Activated CD4-positive, CD25-positive, alpha-beta regulatory T cell (primary cell): ENCODE measurements at regions not wholly inside any gene's neighbourhood (a gene's known extent, or its start where the extent isn't known, plus 50 kb on each side); places are given as distances from the start of the nearest gene placed in this dataset.

Source experiments
- DNase-seq, 4 experiments: peaks; one replicate each; lab custom pipeline; 2025; lab: John Stamatoyannopoulos, UW

DNA sequence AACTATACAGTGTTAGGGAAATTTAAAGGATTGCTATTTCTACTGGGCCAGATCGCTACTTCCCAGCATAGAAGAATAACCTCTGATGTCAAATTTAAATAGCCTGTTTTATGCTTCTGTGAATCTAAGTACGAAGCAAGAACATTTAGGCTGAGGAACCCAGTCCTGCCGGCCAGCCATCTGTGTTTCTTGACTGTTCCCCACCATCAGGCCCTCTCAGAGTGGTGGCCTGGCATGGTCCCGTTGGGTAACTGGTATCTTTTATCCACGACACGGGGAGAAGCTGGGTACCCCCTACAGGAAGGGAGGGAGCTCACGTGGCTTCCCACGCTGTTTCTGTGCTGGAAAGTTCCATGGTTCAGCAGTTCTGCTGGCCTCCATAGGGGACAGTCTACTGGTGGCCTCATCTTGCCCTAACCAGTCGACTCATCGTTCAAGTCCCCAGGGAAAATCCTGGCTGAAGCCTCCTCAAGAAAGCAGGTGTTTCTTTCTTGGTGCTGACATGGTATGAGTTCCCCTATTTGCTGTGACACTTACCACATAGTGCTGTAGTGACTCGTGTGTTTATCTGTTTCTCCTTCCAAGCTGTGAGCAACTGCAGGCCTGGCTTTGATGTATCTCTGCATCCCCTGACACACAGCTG lies 201.7 kb upstream of the NLRP1 start:
- DNase-seq: no peak

DNA sequence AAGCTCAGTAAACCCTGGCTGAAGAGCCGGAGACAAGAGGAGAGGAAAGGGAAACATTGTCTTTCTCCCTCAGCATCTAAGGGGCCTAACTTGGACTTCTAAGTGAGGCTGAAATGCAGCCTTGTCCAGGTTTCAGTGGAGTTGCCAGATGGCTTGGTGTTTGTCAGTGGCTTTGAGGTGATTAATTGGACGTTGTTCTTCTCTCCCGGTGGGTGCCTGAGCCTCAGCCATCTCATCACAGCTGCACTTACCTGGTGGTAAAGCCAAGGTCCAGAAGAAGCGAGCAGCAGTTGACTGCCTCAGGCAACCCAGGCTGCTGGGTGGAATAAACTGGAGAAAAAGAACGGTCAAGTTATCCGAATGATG lies 202.2 kb upstream of the NLRP1 start:
- no peak for DNase-seq

DNA sequence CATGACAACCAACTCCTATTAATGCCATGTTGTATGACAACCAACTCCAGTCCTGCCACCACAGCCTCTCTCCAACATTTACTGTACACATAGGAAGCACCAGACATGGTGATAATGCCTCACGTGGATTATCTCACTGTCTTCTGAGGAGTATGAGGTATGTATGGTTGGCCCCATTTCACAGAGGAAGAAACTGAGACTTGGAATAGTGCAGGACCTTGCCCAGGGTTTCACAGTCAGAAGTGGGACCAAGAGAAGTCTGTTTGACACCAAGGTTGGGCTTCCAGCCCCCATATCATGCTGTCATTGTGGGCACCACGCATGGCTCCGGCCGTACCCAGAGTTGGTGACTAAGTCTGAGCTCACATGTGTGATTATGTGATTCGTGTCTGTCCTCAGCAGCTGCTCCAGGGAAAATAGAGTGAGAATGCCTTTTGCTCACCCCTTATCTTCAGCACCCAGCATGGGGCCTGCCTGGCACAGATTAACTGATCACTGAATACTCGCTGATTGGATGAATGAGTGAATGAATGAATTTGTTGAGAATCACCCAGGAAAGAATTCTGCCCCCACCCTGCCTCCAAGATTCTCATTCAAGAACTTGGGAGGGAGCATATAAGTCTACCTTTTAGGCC lies 204.1 kb upstream of the NLRP1 start:
- no peak for DNase-seq

DNA sequence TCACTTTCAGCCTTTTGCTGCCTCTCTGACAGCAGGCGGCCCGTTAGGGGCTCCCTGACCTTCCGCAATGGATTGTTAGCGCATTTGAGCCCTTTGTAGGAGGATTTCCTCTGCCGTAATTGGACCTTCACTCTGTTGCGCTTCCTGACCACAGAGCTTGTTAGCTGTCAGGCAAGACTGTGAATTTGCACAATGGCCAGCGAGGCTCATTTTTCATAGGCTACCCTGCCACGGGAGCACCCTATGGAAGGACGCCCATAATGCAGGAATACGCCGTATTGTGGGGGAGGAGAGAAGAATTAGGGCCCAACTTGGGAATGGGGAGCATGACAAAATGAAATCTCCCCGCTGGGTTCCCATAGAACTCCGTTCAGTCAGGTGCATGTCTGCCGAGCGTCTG lies 205.2 kb upstream of the NLRP1 start:
- no peak for DNase-seq

DNA sequence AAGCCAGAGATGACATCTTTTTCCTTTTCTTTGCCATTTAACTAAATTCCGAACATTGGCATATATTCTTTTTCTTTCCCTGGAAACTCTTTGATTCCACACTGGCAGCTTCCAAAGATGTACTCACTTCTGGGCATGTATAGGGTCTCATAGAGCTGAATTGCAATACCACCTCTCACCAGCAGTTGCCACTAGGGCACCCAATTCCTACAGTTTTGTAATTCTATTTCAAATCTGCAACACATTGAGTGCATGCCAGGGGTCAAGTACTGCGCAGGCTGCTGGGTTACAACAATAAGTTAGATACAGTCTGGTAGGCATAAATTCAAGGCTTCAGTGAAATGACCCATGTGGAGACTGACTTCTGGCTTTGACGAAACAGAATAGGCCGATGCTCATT lies 208.8 kb upstream of the NLRP1 start:
- no peak for DNase-seq

DNA sequence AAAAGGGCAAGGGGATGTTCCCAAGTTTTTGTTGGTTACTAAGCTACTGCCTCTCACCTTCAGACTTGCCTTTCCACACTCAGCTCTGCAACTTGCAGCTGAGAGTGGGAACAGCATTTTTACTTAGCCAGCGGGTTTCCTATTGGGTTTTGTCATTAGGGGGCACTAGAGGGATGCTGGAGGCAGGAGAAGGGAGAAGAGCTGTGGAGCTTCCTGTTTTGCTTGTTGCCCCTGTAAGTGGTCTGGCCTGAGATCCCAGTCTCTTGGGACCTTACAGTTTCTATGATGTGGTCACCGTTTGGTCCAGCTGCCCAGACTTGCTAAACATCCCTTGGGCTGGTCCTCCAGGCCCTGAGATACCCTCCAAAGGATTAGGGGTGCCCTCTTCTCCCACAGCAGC lies 209.6 kb upstream of the NLRP1 start:
- no peak for DNase-seq

DNA sequence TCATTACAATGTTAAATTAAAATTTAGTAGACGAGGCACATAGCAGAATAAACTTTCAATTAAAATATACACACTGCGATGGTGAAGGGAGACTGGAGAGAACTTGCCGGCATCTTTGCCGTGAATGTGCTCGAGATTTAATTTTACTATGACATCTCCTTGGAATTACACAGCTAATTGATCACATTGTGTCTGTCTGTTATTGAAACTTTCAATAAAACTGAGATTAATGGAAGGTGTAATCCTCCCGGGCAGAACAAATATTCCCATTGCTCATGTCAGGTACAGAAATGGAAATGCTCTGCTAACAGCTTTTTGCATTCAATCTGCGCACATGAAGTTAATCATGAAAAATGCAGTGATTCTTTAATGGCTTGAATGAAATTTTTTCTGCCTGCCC lies 210.1 kb upstream of the NLRP1 start:
- DNase-seq: no peak

DNA sequence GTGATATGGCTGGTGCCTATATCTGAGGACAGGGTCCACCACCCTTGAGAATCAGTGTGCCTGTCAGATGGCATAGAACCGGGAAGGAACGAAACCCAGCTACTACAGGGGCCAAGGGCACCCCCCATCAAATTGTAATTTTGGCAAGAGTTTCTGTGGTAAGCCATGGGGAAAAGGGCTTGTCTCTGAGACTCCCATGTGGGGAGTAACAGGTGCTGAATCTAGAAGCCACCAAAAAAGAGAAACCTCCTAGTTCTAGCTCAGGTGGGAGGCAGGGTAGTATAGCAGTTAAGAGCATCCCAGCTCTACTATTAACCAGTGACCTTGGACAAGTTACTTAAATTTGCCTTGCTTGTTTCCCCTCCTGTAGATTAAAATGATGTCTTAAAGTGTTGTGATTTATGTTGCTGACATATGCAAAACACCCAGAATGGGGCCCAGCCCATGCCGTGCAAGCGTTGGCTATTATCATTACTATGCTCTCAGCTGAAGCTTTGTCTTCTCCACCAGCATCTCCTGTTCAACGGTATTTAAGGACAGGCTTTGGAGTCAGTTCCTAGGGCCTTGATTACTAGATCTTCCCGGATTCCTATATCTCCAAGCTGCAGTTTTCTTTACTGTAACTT lies 210.7 kb upstream of the NLRP1 start:
- no peak for DNase-seq

DNA sequence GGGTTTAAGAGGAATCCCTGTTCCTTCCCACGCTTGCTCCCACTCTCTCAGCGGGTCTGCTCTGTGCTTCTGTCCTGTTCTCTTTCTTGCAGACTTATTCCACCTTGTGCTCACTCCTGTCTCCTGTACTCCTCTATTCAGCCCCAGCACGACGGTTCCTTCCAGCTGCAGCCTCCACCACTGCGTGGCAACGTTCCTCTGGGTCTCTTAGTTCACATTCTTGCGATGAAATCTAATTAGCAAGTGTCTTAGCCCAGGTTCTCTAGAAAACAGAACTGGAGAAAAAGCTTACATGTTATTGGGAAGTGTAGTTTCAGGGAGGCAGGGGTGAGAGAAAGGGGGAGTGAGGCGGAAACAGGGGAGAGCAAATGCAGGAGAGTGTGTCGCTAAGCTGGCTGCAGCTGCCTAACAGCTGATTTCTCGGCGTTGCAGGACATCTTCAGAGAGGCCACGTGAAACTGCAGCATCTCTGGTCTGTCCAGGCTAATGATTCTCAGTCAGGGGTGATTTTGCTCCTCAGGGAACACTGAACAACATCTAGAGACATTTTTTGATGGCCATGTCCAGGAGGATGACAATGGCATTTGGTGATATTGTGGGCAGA lies 213.2 kb upstream of the NLRP1 start:
- DNase-seq: no peak

DNA sequence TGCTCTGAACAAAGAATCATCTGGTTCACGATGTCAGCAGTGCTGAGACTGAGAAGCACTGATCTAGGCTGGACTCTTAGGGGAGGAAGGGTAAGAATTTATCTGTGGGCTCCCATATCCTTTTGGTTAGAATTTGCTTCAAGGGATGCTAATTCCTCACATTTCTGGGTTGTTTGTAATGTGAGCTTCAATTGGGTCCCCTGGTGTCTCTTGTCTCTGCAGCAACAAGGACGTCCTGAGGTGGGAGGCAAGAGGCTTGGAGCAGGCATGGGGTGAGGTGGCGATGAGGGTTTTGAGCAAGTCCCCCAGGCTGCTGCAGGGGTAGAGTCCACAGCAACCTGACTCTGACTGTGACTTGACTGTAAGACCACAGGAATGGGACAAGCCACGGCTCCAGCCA lies 213.8 kb upstream of the NLRP1 start:
- DNase-seq: no peak

DNA sequence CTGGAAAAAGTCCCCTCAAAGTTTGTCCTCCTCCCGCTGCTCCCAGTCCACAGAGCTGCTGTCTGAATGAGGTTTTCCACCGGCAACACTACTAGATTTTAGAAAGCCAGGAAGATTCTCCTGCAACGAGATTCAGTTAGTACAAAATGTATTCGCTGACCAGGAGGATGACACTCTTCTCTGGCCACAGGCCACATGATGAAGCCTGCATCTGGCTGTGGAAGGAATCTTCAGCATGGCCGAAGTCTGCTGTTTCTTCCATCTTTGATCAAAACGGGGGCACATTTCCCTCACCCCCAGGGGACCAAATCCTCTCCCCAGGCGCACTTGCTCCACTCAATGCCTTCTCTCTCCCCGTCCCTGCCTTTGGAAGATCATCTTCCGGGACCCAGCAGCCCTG lies 215.8 kb upstream of the NLRP1 start:
- DNase-seq: no peak

DNA sequence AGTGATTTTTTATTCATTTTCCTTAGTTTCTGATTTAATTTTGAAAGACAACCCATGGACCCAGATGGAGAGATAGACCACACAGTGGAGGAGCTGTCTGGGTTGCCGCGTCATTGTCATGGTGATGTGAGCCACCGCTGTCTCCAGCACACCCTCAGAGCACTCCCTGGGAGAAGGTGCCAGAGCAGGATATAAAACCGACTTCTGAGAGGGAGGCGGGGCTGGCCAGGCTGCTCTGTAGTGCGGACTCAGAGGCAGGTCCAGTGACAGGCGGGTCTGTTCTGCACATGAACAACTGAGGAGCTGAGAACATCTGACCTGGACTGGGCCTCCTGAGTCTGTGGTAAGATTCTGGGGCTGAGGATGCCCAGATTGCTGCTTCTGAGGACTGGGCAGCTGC lies 216.3 kb upstream of the NLRP1 start:
- no peak for DNase-seq

DNA sequence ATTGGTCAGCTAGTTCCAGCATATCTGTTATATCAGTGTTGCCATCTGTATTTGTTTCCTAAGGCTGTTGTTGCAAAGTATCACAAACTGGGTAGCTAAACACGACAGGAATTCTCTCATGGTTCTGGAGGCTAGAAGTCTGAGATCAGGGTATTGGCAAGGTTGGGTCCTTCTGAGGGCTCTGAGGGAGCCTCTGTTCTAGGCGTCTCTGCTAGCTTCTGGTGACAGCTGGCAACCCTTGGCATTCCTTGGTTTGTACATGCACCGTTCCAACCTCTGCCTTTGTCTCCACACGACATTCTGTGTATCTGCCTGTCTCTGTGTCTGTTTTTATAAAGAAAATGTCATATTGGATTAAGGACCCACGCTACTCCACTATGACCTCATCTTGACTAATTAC lies 219.9 kb upstream of the NLRP1 start:
- no peak for DNase-seq

DNA sequence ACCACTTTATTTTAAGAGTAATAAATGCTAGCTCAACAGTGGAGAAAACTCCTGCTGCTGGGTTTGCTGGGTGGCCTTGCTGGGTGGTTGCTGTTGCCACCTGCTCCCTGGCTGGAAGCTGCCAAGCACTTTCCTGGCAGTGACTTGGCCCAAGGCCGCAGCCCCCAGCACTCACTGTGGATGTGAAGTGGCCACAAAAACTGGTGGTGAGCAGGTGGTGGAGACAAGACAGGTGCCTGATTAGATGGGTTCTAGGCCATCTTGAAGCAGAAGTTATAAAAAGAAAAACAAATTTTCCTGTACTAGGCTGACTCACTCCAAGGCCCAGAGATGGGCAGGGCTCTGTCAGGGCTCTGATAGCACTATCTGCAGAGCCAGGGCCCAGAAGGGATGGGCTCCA lies 224.7 kb upstream of the NLRP1 start:
- DNase-seq: no peak

DNA sequence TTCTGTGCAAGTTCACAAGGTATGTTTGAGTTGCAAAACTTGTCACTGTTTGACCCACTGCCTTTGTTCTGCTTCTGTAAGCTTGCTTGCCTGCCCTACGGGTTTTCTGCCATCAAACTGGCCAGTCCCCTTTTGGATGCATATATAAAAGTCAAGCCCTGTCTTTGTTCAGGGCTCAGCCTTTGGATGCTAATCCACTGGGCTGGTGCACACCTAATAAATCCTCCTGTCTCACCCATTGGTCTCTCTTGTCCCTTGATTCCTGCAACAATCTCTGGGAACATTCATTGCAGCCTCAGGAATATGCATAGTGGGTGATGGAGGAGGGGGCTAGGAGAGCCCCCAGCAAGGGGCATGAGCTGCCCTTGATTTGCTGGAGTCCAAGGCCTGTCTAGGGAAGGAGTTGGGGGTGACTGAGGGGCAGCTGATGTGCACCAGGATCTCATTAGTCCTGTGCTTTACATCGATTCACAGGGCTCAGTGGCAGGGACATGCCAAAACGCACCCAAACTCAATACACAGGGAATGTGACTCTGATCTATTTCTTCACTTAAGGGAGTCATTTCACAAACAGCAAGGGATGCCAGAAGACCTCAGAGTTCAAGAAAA lies 225.4 kb upstream of the NLRP1 start:
- DNase-seq: no peak

DNA sequence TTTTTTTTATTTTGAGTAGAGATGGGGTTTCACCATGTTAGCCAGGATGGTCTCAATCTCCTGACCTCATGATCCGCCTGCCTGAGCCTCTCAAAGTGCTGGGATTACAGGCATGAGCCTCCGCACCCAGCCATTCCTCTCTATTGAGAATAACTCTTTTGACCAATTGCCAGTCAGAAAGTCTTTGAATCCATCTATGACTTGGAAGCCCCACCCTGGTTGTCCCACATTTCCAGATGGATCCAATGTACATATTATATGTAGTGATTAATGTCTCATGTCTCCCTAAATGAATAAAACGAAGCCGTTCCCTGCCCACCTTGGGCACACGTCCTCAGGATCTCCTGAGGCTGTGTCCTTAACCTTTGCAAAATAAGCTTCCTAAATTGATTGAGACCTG lies 228.3 kb upstream of the NLRP1 start:
- no peak for DNase-seq

DNA sequence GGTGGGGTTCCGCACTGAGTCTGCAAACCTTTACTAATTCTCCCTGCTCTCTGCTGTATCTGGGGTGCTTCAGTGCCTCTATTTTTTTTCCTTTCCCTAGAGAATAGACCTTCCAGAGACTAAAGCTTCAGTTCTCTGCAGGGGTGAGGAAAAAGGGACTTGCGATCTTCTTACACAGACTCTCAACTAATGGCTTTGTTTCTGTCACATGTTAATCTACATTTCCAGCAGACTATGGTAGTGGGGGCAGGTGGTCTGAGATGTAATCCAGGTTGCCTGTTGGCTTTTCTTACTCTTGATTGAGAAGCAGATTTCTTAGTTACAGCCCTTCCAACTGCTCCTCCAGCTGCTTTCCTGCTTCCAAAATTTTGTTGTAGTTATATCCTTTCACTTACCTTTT lies 229.0 kb upstream of the NLRP1 start:
- no peak for DNase-seq

DNA sequence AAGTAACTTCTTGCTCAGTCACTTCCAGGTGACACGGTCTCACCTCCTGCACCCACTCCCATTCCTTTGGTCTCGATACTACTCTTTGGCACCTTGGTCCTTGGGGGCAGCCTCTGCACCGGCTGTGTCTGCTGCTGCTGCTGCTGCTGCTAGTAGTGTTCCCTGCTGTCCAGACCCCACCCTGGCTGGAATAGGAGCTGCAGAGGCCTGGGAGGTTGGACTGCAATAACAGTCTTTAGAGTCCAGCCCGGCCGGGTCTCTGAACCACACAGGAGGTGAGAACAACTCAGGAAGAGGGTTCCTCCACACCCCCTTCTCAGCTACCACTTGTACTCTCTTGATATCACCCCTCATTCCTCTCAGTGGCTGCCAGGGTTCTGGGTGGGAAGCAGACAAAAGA lies 231.1 kb upstream of the NLRP1 start:
- no peak for DNase-seq

DNA sequence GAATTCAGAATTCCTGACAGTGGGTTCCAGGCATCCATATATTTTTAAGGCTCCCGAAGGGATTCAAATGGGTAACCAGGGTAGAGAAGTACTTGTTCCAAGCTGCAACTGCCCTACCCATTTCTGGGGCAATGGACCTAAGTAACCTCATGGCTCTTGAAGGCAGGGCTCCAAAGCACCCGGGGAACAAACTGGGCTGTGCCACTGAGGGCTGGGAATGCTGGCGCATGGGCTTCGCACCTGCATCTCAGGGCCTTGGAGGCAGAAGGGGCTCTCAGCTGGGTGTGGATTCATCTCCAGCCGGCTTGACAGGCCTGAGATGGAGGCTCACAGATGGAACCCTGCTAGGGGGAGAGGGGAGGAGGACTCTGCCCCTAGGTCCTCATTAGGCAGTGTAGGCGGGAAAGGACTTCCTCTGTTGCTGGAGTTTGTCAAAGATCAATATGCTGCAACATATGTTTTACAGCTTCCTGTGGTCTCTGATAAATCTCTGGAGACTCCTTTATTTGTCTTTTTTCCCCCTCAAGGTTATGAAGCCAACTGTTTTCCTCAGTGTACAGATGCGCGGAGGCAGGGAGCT lies 232.3 kb upstream of the NLRP1 start:
- DNase-seq: no peak

DNA sequence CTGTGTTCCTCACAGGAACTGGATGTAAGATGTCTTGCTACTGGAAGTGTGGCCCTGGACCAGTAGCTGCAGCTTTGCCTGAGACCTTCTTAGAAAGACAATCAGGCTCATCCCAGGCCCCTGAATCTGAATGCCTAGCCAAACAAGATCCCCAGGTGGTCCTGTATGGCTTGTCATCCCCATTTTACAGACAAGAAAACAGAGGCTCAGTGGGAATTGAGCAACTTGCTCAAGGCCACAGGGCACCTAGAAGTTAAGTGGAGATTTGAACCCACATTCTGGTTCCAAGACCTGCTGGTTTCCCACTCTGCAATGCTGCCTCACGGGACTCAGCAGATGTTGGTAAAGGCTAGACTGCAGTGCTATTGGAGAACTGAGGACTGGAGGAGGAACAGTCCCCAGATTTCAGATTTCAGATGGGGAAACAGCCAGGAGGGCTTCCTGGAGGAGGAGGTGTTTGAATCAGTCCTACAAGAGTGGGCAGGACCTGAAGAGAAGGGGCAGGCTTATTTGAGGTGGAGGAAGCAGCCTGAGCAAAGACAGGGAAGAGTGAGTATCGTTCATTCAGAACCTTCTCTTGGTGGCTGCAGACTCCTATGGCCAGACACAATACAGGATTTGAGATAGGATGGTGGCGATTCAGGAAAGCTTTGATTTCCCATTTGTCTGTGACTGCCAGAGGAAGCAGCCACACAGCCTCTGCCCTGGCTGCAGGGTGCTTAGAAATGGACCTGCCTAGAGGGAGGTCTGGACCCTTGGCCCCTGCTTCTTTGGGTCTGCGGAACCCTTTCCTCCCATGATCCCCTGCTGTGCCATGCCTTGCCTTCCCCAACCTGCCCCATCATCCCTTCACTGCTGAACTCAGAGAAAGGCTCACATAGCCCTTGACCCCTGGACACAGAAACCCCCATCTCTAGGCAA lies 233.4 kb upstream of the NLRP1 start:
- DNase-seq: no peak

DNA sequence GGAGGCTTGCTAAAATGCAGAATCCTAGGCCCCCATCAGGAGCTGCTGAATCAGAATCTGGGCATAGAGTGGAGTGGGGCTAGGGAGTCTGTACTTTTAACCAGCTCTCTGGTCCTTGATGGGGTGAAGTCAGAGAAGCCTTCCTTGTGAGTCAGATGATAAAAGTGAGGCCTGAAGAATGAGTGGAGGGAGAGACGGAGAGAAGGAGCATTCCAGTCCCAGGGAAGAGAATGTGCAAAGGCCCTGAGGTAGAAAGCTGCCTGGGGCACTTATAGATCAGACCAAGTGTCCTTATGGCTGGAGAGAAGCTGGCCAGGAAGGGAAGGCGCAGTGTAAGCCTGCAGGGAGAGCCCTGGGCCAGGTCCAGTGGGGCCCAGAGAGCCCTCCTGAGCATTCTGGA lies 235.1 kb upstream of the NLRP1 start:
- no peak for DNase-seq
